HepG2 (cell line): ENCODE measurements at regions not wholly inside any gene's neighbourhood (a gene's known extent, or its start where the extent isn't known, plus 50 kb on each side); places are given as distances from the start of the nearest gene placed in this dataset.

ENCODE experiments used
- AHR ChIP-seq: IDR thresholded peaks from 2 replicates; pipeline ENCODE4 v1.6.1; 2018; ENCODE audit warnings: missing genetic modification reagents, missing compliant biosample characterization
- AKNA ChIP-seq: sonication (generic); formaldehyde crosslinking; IDR thresholded peaks from 2 replicates; pipeline ENCODE4 v1.4.0; 2020; ENCODE audit warnings: missing genetic modification reagents, borderline replicate concordance
- ATF7 ChIP-seq, 2 experiments: fragments of 450-650 bp in 1 of 2; sonication (generic) in 1 of 2; formaldehyde crosslinking in 1 of 2; IDR thresholded peaks; 2 replicates each; pipeline versions ENCODE4 v1.4.0 to v1.6.1; 2016 to 2020; ENCODE audit warnings: antibody characterized with exemption in 1 of 2, mild to moderate bottlenecking in 1 of 2, missing genetic modification reagents in 1 of 2
- ELK4 ChIP-seq: sonication (generic); formaldehyde crosslinking; IDR thresholded peaks from 2 replicates; pipeline ENCODE4 v1.9.0; 2021; ENCODE audit warnings: missing genetic modification reagents, borderline replicate concordance
- FOSL2 ChIP-seq: sonication (generic); formaldehyde crosslinking; IDR thresholded peaks from 2 replicates; pipeline ENCODE4 v1.4.0; 2020; ENCODE audit warnings: missing genetic modification reagents
- GPN1 ChIP-seq: sonication (generic); formaldehyde crosslinking; IDR thresholded peaks from 2 replicates; pipeline ENCODE4 v1.5.1; 2020; ENCODE audit warnings: missing genetic modification reagents, borderline replicate concordance
- HNRNPUL1 ChIP-seq: fragments of 200-400 bp; formaldehyde crosslinking; IDR thresholded peaks from 2 replicates; pipeline ENCODE4 v1.6.1; 2017; ENCODE audit warnings: low read depth, mild to moderate bottlenecking, low read length, moderate library complexity
- MTA1 ChIP-seq: sonication (generic); formaldehyde crosslinking; IDR thresholded peaks from 2 replicates; pipeline ENCODE4 v1.4.0; 2020; ENCODE audit warnings: missing genetic modification reagents, mild to moderate bottlenecking, borderline replicate concordance
- NR2F6 ChIP-seq, 2 experiments: IDR thresholded peaks; 2 replicates each; pipeline ENCODE4 v1.6.1; 2016; ENCODE audit warnings: antibody characterized with exemption in 1 of 2, mild to moderate bottlenecking in 1 of 2
- NRL ChIP-seq: sonication (generic); formaldehyde crosslinking; IDR thresholded peaks from 2 replicates; pipeline ENCODE4 v1.5.0; 2020; ENCODE audit warnings: missing genetic modification reagents, mild to moderate bottlenecking, moderate library complexity, borderline replicate concordance
- RAD51 ChIP-seq: fragments of 450-650 bp; IDR thresholded peaks from 2 replicates; pipeline ENCODE4 v1.6.1; 2016; ENCODE audit warnings: borderline replicate concordance
- RFXANK ChIP-seq: IDR thresholded peaks from 2 replicates; pipeline ENCODE4 v1.6.1; 2016
- RXRA ChIP-seq: sonication (generic); formaldehyde crosslinking; IDR thresholded peaks from 2 replicates; pipeline ENCODE4 v1.5.1; 2020; ENCODE audit warnings: missing genetic modification reagents
- SIX1 ChIP-seq: sonication (generic); formaldehyde crosslinking; IDR thresholded peaks from 2 replicates; pipeline ENCODE4 v1.4.0; 2020; ENCODE audit warnings: missing genetic modification reagents, borderline replicate concordance
- SMAD3 ChIP-seq: sonication (generic); formaldehyde crosslinking; IDR thresholded peaks from 2 replicates; pipeline ENCODE4 v1.4.0; 2020; ENCODE audit warnings: missing genetic modification reagents
- ZFP36 ChIP-seq: fragments of 150-350 bp; IDR thresholded peaks from 2 replicates; pipeline ENCODE4 v1.6.1; 2018; ENCODE audit warnings: borderline replicate concordance, low read length, low read depth; ENCODE audit not compliant: partially characterized antibody
- ZFY ChIP-seq: sonication (generic); formaldehyde crosslinking; IDR thresholded peaks from 2 replicates; pipeline ENCODE4 v1.4.0; 2020; ENCODE audit warnings: missing genetic modification reagents
- ZKSCAN5 ChIP-seq: sonication (generic); formaldehyde crosslinking; IDR thresholded peaks from 2 replicates; pipeline ENCODE4 v1.5.1; 2020; ENCODE audit warnings: mild to moderate bottlenecking, missing genetic modification reagents
- ZKSCAN8 ChIP-seq: IDR thresholded peaks from 2 replicates; pipeline ENCODE4 v1.6.1; 2016; ENCODE audit warnings: borderline replicate concordance, missing genetic modification reagents, missing compliant biosample characterization
- ZMYM4 ChIP-seq: sonication (generic); formaldehyde crosslinking; IDR thresholded peaks from 2 replicates; pipeline ENCODE4 v1.8.1; 2023; ENCODE audit warnings: mild to moderate bottlenecking, missing genetic modification reagents
- ZNF138 ChIP-seq: sonication (generic); formaldehyde crosslinking; IDR thresholded peaks from 2 replicates; pipeline ENCODE4 v1.5.0; 2020; ENCODE audit warnings: mild to moderate bottlenecking, low read depth, missing genetic modification reagents
- ZNF274 ChIP-seq: sonication (generic); formaldehyde crosslinking; IDR thresholded peaks from 2 replicates; pipeline ENCODE4 v1.5.1; 2020; ENCODE audit warnings: mild to moderate bottlenecking, missing genetic modification reagents
- ZNF431 ChIP-seq: sonication (generic); formaldehyde crosslinking; IDR thresholded peaks from 2 replicates; pipeline ENCODE4 v1.9.0; 2022; ENCODE audit warnings: missing genetic modification reagents, low read depth, mild to moderate bottlenecking, borderline replicate concordance
- ZNF496 ChIP-seq: sonication (generic); formaldehyde crosslinking; IDR thresholded peaks from 2 replicates; pipeline ENCODE4 v1.8.1; 2023; ENCODE audit warnings: mild to moderate bottlenecking, moderate library complexity, missing genetic modification reagents; ENCODE audit not compliant: insufficient replicate concordance
- ZNF530 ChIP-seq: sonication (generic); formaldehyde crosslinking; IDR thresholded peaks from 2 replicates; pipeline ENCODE4 v1.5.0; 2020; ENCODE audit warnings: low read depth, mild to moderate bottlenecking, missing genetic modification reagents
- ZNF777 ChIP-seq: sonication (generic); formaldehyde crosslinking; IDR thresholded peaks from 2 replicates; pipeline ENCODE4 v1.4.0; 2020; ENCODE audit warnings: missing genetic modification reagents
- ZNF879 ChIP-seq: sonication (generic); formaldehyde crosslinking; IDR thresholded peaks from 2 replicates; pipeline ENCODE4 v1.8.1; 2023; ENCODE audit warnings: missing genetic modification reagents

GRCh38 chr13:33723772-33724435 lies 94.0 kb upstream of the RFC3 start (continued):
- TF ChIP-seq ZKSCAN5, result no peak
- TF ChIP-seq ZNF777 (CRISPR knock-in tag), result no peak
- TF ChIP-seq SMAD3, result 0 out of 2 replicates have a peak, but pooled peaks have one; percentile 48
- TF ChIP-seq ZFY (CRISPR knock-in tag), result no peak
- no peak for TF ChIP-seq RAD51
- TF ChIP-seq GPN1, result no peak
- TF ChIP-seq AHR (CRISPR knock-in tag), result no peak
- TF ChIP-seq ATF7 (IDR thresholded peaks at IDR 0.05), result no peak
- no peak for TF ChIP-seq ATF7 (CRISPR knock-in tag; IDR thresholded peaks at IDR 0.05)
- no peak for TF ChIP-seq NRL (CRISPR knock-in tag)
- TF ChIP-seq ZNF496 (CRISPR knock-in tag), result no peak
- no peak for TF ChIP-seq RXRA (CRISPR knock-in tag)
- TF ChIP-seq ZNF530 (CRISPR knock-in tag), result no peak
- TF ChIP-seq ZNF138 (CRISPR knock-in tag), result no peak
- no peak for TF ChIP-seq RFXANK (CRISPR knock-in tag)
- TF ChIP-seq ELK4 (CRISPR knock-in tag), result no peak
- no peak for TF ChIP-seq NR2F6 (IDR thresholded peaks at IDR 0.05)
- TF ChIP-seq NR2F6 (CRISPR knock-in tag; IDR thresholded peaks at IDR 0.05), result no peak
- no peak for TF ChIP-seq SIX1
- TF ChIP-seq ZNF879, result no peak
- TF ChIP-seq ZKSCAN8 (CRISPR knock-in tag), result no peak
- no peak for TF ChIP-seq MTA1 (CRISPR knock-in tag)
- no peak for TF ChIP-seq HNRNPUL1
- TF ChIP-seq AKNA (CRISPR knock-in tag), result no peak
- peak; percentile 66 for TF ChIP-seq ZMYM4
- TF ChIP-seq ZNF274 (CRISPR knock-in tag), result no peak
- no peak for TF ChIP-seq ZNF431 (CRISPR knock-in tag)
- no peak for TF ChIP-seq ZFP36
- TF ChIP-seq FOSL2 (CRISPR knock-in tag), result 0 out of 2 replicates have a peak, but pooled peaks have one; percentile 32
